GM06990 (cell line): ENCODE measurements at regions not wholly inside any gene's neighbourhood (a gene's known extent, or its start where the extent isn't known, plus 50 kb on each side); places are given as distances from the start of the nearest gene placed in this dataset.

ENCODE experiments used
- DNase-seq: peaks from one replicate; pipeline ENCODE4 v3.0.0-alpha.2; 2011; ENCODE audit not compliant: insufficient read length; ENCODE audit errors: extremely low read depth
- H3K27me3 ChIP-seq: replicated peaks from 2 replicates; pipeline ENCODE4 v1.6.0; 2011; ENCODE audit warnings: low read length; ENCODE audit not compliant: control insufficient read depth, insufficient read depth
- H3K36me3 ChIP-seq: 2 replicates; pipeline ENCODE4 v1.5.1; 2011; ENCODE audit warnings: low read length; ENCODE audit not compliant: control insufficient read depth, insufficient read depth
- H3K4me3 ChIP-seq: replicated peaks from 2 replicates; pipeline ENCODE4 v1.5.1; 2011; ENCODE audit warnings: low read depth, mild to moderate bottlenecking, control low read depth, low read length
- CTCF ChIP-seq: IDR thresholded peaks from 2 replicates; pipeline ENCODE4 v1.5.1; 2011; ENCODE audit warnings: low read length, control low read depth, mild to moderate bottlenecking, inconsistent platforms; ENCODE audit not compliant: insufficient read depth, poor library complexity, severe bottlenecking

- Histone ChIP-seq H3K36me3 (no peaks in the 10 kb centered on the region), H3K4me3 (no peak overlapping the region), H3K27me3 (no peaks in the 10 kb centered on the region)
- no peak for DNase-seq
- TF ChIP-seq CTCF, result no peak
Measured at GRCh38 chr5:6806668-6807067, 93.4 kb downstream of the TENT4A start.

- TF ChIP-seq CTCF, result no peak
- no peak for DNase-seq
- no peaks in the 10 kb centered on the region for H3K27me3 ChIP-seq
- no peaks in the 10 kb centered on the region for H3K36me3 ChIP-seq
- no peak overlapping the region for H3K4me3 ChIP-seq
Measured at GRCh38 chr5:6808462-6808861, 95.2 kb downstream of the TENT4A start.

GRCh38 chr5:6810641-6811405, 97.6 kb downstream of the TENT4A start:
- no peak for DNase-seq
- Histone ChIP-seq H3K4me3 (no peak overlapping the region), H3K36me3 (no peaks in the 10 kb centered on the region), H3K27me3 (no peaks in the 10 kb centered on the region)
- no peak for TF ChIP-seq CTCF

- H3K27me3 ChIP-seq, result no peaks in the 10 kb centered on the region
- no peak for DNase-seq
- no peak for TF ChIP-seq CTCF
Measured at GRCh38 chr5:6812091-6812490, 98.9 kb downstream of the TENT4A start.

GRCh38 chr5:6812800-6813731, 99.8 kb downstream of the TENT4A start:
- H3K36me3 ChIP-seq, result no peaks in the 10 kb centered on the region
- no peak for DNase-seq
- H3K4me3 ChIP-seq, result no peak overlapping the region
- no peak for TF ChIP-seq CTCF
- H3K27me3 ChIP-seq, result no peaks in the 10 kb centered on the region

More at GRCh38 chr5:6812091-6812490, 98.9 kb downstream of the TENT4A start:
- H3K36me3 ChIP-seq, result no peaks in the 10 kb centered on the region
- no peak overlapping the region for H3K4me3 ChIP-seq
